Suprapubic skin (tissue), 4 donors: ENCODE measurements at regions not wholly inside any gene's neighbourhood (a gene's known extent, or its start where the extent isn't known, plus 50 kb on each side); places are given as distances from the start of the nearest gene placed in this dataset.

Experiments used
- EP300 ChIP-seq: sonication (generic); formaldehyde crosslinking; IDR thresholded peaks from one replicate; pipeline ENCODE4 v1.6.1; 2017; ENCODE audit warnings: antibody characterized with exemption
- POLR2A ChIP-seq, 2 donors: fragments of 450-650 bp; IDR thresholded peaks; one replicate each; pipeline ENCODE4 v1.6.1; 2017; ENCODE audit warnings: antibody characterized with exemption in 2 of 2, mild to moderate bottlenecking in 2 of 2, moderate library complexity in 2 of 2
- POLR2AphosphoS5 ChIP-seq, 3 donors: sonication (generic); formaldehyde crosslinking; IDR thresholded peaks; one replicate each; pipeline ENCODE4 v1.6.1; 2017; ENCODE audit warnings: antibody characterized with exemption in 3 of 3
- TF ChIP-seq, protein P1 (sequence below), 2 donors: fragments of 200-600 bp in 1 of 2; fragments of 450-650 bp in 1 of 2; sonication (generic) in 1 of 2; IDR thresholded peaks; one replicate each; pipeline ENCODE4 v1.5.1; 2016 to 2019; ENCODE audit warnings: antibody characterized with exemption in 2 of 2, mild to moderate bottlenecking in 1 of 2, moderate library complexity in 1 of 2

- TF ChIP-seq, protein P1, sequence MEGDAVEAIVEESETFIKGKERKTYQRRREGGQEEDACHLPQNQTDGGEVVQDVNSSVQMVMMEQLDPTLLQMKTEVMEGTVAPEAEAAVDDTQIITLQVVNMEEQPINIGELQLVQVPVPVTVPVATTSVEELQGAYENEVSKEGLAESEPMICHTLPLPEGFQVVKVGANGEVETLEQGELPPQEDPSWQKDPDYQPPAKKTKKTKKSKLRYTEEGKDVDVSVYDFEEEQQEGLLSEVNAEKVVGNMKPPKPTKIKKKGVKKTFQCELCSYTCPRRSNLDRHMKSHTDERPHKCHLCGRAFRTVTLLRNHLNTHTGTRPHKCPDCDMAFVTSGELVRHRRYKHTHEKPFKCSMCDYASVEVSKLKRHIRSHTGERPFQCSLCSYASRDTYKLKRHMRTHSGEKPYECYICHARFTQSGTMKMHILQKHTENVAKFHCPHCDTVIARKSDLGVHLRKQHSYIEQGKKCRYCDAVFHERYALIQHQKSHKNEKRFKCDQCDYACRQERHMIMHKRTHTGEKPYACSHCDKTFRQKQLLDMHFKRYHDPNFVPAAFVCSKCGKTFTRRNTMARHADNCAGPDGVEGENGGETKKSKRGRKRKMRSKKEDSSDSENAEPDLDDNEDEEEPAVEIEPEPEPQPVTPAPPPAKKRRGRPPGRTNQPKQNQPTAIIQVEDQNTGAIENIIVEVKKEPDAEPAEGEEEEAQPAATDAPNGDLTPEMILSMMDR (IDR thresholded peaks at IDR 0.05), result no peak
- TF ChIP-seq POLR2AphosphoS5 (IDR thresholded peaks at IDR 0.05) (no peak), POLR2A (IDR thresholded peaks at IDR 0.05) (no peak), EP300 (no peak)
These were observed 126.5 kb downstream of the TSN start for GRCh38 chr2:121881950-121882349.
